PFSK-1 (cell line): ENCODE measurements at regions not wholly inside any gene's neighbourhood (a gene's known extent, or its start where the extent isn't known, plus 50 kb on each side); places are given as distances from the start of the nearest gene placed in this dataset.

ENCODE experiments used
- FOXP2 ChIP-seq: optimal IDR thresholded peaks from 2 replicates; pipeline ENCODE3; 2011; ENCODE audit warnings: borderline replicate concordance, control low read depth, inconsistent platforms; ENCODE audit not compliant: insufficient read depth; ENCODE audit errors: extremely low read length, extremely low read depth
- POLR2AphosphoS5 ChIP-seq: IDR thresholded peaks from 2 replicates; pipeline ENCODE4 v1.6.1; 2012; ENCODE audit warnings: low read depth, mild to moderate bottlenecking, control low read depth, low read length, moderate library complexity
- SIN3A ChIP-seq: IDR thresholded peaks from 2 replicates; pipeline ENCODE4 v1.6.1; 2012; ENCODE audit warnings: mild to moderate bottlenecking, low read length, moderate library complexity, borderline replicate concordance; ENCODE audit not compliant: insufficient read depth
- TAF1 ChIP-seq: IDR thresholded peaks from 2 replicates; pipeline ENCODE4 v1.6.1; 2012; ENCODE audit warnings: low read length, control low read depth, borderline replicate concordance; ENCODE audit not compliant: insufficient read depth
- TF ChIP-seq, protein P1 (sequence below), 2 experiments: IDR thresholded peaks; 2 replicates each; pipeline versions ENCODE4 v1.6.1 to v1.8.0; 2011 to 2012; ENCODE audit warnings: low read depth in 2 of 2, low read length in 2 of 2, control low read depth in 1 of 2, inconsistent platforms in 1 of 2, mild to moderate bottlenecking in 1 of 2, moderate library complexity in 1 of 2; ENCODE audit not compliant: insufficient read depth in 1 of 2

DNA sequence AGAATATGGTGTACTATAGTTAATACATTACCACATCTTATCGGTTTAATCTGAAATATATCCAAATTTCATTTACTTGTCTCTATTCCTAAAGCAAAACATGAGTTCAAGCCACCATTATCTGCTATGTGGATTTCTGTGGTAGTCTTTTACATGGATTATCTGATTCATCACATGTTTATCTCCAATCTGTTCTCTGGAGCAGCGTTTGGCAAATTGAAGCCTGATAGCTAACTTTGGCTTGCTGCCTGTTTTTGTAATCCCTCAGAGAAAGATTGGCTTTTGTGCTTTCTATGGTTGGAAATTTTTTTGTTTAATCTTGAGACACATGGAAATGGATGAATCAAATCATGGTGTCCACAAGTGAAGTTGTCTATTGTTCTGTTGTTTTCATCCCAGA is 274.3 kb downstream of the JRKL start:
- TF ChIP-seq, protein P1, sequence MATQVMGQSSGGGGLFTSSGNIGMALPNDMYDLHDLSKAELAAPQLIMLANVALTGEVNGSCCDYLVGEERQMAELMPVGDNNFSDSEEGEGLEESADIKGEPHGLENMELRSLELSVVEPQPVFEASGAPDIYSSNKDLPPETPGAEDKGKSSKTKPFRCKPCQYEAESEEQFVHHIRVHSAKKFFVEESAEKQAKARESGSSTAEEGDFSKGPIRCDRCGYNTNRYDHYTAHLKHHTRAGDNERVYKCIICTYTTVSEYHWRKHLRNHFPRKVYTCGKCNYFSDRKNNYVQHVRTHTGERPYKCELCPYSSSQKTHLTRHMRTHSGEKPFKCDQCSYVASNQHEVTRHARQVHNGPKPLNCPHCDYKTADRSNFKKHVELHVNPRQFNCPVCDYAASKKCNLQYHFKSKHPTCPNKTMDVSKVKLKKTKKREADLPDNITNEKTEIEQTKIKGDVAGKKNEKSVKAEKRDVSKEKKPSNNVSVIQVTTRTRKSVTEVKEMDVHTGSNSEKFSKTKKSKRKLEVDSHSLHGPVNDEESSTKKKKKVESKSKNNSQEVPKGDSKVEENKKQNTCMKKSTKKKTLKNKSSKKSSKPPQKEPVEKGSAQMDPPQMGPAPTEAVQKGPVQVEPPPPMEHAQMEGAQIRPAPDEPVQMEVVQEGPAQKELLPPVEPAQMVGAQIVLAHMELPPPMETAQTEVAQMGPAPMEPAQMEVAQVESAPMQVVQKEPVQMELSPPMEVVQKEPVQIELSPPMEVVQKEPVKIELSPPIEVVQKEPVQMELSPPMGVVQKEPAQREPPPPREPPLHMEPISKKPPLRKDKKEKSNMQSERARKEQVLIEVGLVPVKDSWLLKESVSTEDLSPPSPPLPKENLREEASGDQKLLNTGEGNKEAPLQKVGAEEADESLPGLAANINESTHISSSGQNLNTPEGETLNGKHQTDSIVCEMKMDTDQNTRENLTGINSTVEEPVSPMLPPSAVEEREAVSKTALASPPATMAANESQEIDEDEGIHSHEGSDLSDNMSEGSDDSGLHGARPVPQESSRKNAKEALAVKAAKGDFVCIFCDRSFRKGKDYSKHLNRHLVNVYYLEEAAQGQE (IDR thresholded peaks at IDR 0.05; ENCODE audit: insufficient read depth in 1 of 2, low read depth in 2 of 2, low read length in 2 of 2): no peak
- TF ChIP-seq POLR2AphosphoS5 (no peak), SIN3A (no peak), TAF1 (no peak), FOXP2 (no peak)

DNA sequence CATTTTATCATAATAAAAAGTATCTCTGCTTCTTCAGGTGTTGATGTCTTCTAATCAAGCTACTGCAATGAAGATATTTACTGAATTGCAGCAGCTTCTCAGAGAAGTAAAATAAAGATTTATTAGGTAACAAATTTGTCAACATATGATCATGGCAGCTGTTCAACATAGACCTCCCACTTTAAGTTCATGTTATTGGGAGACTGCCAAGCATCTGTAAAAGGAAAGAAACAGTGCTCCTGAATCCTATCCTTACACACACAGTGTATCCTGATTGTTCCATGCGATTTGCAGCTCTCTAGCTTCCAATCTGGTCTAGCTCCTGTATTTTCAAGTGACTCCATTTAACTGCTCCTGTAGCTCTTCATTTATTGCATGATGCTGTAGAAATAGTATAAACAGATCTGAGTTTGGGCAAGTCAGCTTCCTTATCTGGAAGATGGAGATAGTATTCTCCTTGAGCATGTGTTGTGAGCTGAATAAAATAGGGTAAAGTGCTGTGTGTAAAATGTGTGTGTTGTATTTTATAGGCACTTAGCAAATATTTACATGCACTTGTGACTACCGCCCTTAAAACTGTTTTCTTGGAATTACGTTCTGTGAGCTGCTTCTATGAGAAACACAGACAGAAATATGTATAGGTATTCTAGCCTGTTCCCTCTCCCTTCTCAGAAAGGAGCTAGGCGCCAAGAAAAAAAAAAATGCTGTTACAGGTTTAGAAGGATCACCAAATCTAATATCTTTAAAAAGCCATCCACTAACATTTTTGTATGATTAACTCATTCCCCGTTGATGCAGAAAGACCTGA is 290.6 kb downstream of the JRKL start:
- TF ChIP-seq, protein P1 (IDR thresholded peaks at IDR 0.05; ENCODE audit: insufficient read depth in 1 of 2, low read depth in 2 of 2, low read length in 2 of 2): no peak
- no peak for TF ChIP-seq SIN3A

- no peak for TF ChIP-seq TAF1
These were observed 291.4 kb downstream of the JRKL start for GRCh38 chr11:96681019-96681716.

- TF ChIP-seq SIN3A (no peak), TAF1 (no peak), FOXP2 (no peak), POLR2AphosphoS5 (no peak)
- TF ChIP-seq, protein P1 (IDR thresholded peaks at IDR 0.05; ENCODE audit: insufficient read depth in 1 of 2, low read depth in 2 of 2, low read length in 2 of 2): no peak
These were observed 304.5 kb downstream of the JRKL start for GRCh38 chr11:96694338-96694737.

GRCh38 chr11:96696731-96697130 is 306.9 kb downstream of the JRKL start:
- TF ChIP-seq POLR2AphosphoS5 (no peak), FOXP2 (no peak), SIN3A (no peak), TAF1 (no peak)
- TF ChIP-seq, protein P1 (IDR thresholded peaks at IDR 0.05; ENCODE audit: insufficient read depth in 1 of 2, low read depth in 2 of 2, low read length in 2 of 2): no peak
